Keratinocyte (primary cell): ENCODE measurements at regions not wholly inside any gene's neighbourhood (a gene's known extent, or its start where the extent isn't known, plus 50 kb on each side); places are given as distances from the start of the nearest gene placed in this dataset.

Source experiments
- DNase-seq: peaks from one replicate; pipeline ENCODE4 v3.0.0-alpha.2; 2011; ENCODE audit warnings: low read depth, missing footprints, low spot score
- FAIRE-seq: peaks from 2 replicates; lab custom pipeline; 2011; peaks lifted over from hg19 to GRCh38; lab: Jason Lieb, UNC
- H2AFZ ChIP-seq: 2 replicates; pipeline ENCODE4 v1.6.0; 2012; ENCODE audit warnings: low read length, control low read depth, inconsistent platforms; ENCODE audit not compliant: control insufficient read depth
- H3K27ac ChIP-seq: 2 replicates; pipeline ENCODE4 v1.5.1; 2011; ENCODE audit warnings: low read length; ENCODE audit not compliant: control insufficient read depth, insufficient read depth
- H3K27me3 ChIP-seq: 3 replicates; pipeline ENCODE4 v1.6.0; 2011; ENCODE audit warnings: low read length; ENCODE audit not compliant: control insufficient read depth, insufficient read depth; ENCODE audit errors: extremely low read depth
- H3K36me3 ChIP-seq, 2 experiments: 2 replicates in 1 of 2; 3 replicates in 1 of 2; pipeline ENCODE4 v1.5.1; 2011; ENCODE audit warnings: low read length in 2 of 2, mild to moderate bottlenecking in 1 of 2; ENCODE audit not compliant: control insufficient read depth in 2 of 2, insufficient read depth in 2 of 2; ENCODE audit errors: extremely low read depth in 1 of 2
- H3K4me1 ChIP-seq: 3 replicates; pipeline ENCODE4 v1.5.1; 2011; ENCODE audit warnings: low read length; ENCODE audit not compliant: control insufficient read depth, insufficient read depth; ENCODE audit errors: extremely low read depth
- H3K4me2 ChIP-seq: 3 replicates; pipeline ENCODE4 v1.6.0; 2011; ENCODE audit warnings: low read depth, low read length; ENCODE audit not compliant: control insufficient read depth, insufficient read depth; ENCODE audit errors: extremely low read depth
- H3K4me3 ChIP-seq, 3 experiments: fragments of 200-600 bp in 1 of 3; sonication (generic) in 1 of 3; 2 replicates in 2 of 3; 3 replicates in 1 of 3; pipeline ENCODE4 v1.5.1; 2011 to 2016; ENCODE audit warnings: low read length in 3 of 3, mild to moderate bottlenecking in 3 of 3, control low read depth in 2 of 3, inconsistent platforms in 1 of 3, low read depth in 1 of 3, mixed read lengths in 1 of 3, mixed run types in 1 of 3, moderate library complexity in 1 of 3; ENCODE audit not compliant: control insufficient read depth in 2 of 3, insufficient read depth in 2 of 3; ENCODE audit errors: extremely low read depth in 1 of 3
- H3K79me2 ChIP-seq: 2 replicates; pipeline ENCODE4 v1.6.0; 2012; ENCODE audit warnings: low read length; ENCODE audit not compliant: control insufficient read depth, insufficient read depth
- H3K9ac ChIP-seq: 3 replicates; pipeline ENCODE4 v1.6.0; 2011; ENCODE audit warnings: low read length; ENCODE audit not compliant: control insufficient read depth, insufficient read depth; ENCODE audit errors: extremely low read depth
- H3K9me1 ChIP-seq: 3 replicates; pipeline ENCODE4 v1.6.0; 2011; ENCODE audit warnings: low read length; ENCODE audit not compliant: control insufficient read depth, insufficient read depth; ENCODE audit errors: extremely low read depth
- H3K9me3 ChIP-seq: 2 replicates; pipeline ENCODE4 v1.5.1; 2012; ENCODE audit warnings: low read depth, low read length; ENCODE audit not compliant: control insufficient read depth
- H4K20me1 ChIP-seq: 3 replicates; pipeline ENCODE4 v1.6.0; 2011; ENCODE audit warnings: low read length; ENCODE audit not compliant: control insufficient read depth, insufficient read depth; ENCODE audit errors: extremely low read depth
- CTCF ChIP-seq, 3 experiments: IDR thresholded peaks in 1 of 3; conservative IDR thresholded peaks in 1 of 3; optimal IDR thresholded peaks in 1 of 3; 2 replicates in 2 of 3; 3 replicates in 1 of 3; pipeline versions ENCODE3 to v1.5.1; 2011; ENCODE audit warnings: low read length in 3 of 3, mild to moderate bottlenecking in 3 of 3, moderate library complexity in 2 of 3, control low read depth in 1 of 3, inconsistent platforms in 1 of 3; ENCODE audit not compliant: insufficient read depth in 2 of 3; ENCODE audit errors: extremely low read depth in 1 of 3
- EZH2 ChIP-seq: IDR thresholded peaks from one replicate; pipeline ENCODE4 v1.6.1; 2012; ENCODE audit warnings: inconsistent platforms, mild to moderate bottlenecking, low read length, moderate library complexity
- dilution Hi-C: fragments of 300-500 bp; cut with MboI; formaldehyde crosslinking; loops from one replicate; pipeline ENCODE4 v1.7.0; 2020; ENCODE audit warnings: low sequenced_read_pairs; ENCODE audit not compliant: extremely low pct_ligation_motif_present

DNA sequence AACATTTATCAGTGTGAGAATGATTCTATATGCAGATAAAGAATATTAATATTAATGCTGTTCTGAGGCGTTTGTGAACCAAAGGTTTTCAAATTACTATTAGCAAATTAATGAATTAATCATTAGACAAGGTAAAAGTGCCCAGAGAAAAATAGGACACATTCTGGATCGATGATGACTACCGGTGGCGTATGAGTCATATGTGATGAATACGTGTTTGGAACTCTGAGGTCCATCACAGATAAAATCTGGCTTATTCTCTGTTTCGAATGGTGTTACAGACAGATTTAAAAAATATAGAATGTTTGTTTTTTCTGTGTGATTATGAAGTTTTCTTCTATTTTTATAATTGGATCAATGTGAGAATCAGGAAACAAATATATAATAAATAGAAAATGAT, 79.2 kb upstream of the RTL1 start:
- no peak overlapping the region for H3K4me2 ChIP-seq
- DNase-seq (no peak), FAIRE-seq (no peak)
- no peak overlapping the region for H2AFZ ChIP-seq
- no peak overlapping the region for H3K27ac ChIP-seq
- H3K36me3 ChIP-seq: no peaks in the 10 kb centered on the region
- dilution Hi-C loops: no loop called here
- TF ChIP-seq EZH2: no peak
- no peak for TF ChIP-seq CTCF (optimal IDR thresholded peaks at IDR 0.05 in 1 of 3, IDR thresholded peaks at IDR 0.05 in 1 of 3, conservative IDR thresholded peaks at IDR 0.05 in 1 of 3; ENCODE audit: extremely low read depth in 1 of 3, insufficient read depth in 2 of 3, low read length in 3 of 3)
- peaks cover 6% of the 10 kb centered on the region for H3K4me1 ChIP-seq
- no peaks in the 10 kb centered on the region for H3K79me2 ChIP-seq
- H3K9me1 ChIP-seq: no peaks in the 10 kb centered on the region
- no peak overlapping the region for H3K9ac ChIP-seq
- H3K27me3 ChIP-seq: no peaks in the 10 kb centered on the region
- no peak overlapping the region for H3K4me3 ChIP-seq
- H4K20me1 ChIP-seq: no peaks in the 10 kb centered on the region
- H3K9me3 ChIP-seq: no peaks in the 10 kb centered on the region

DNA sequence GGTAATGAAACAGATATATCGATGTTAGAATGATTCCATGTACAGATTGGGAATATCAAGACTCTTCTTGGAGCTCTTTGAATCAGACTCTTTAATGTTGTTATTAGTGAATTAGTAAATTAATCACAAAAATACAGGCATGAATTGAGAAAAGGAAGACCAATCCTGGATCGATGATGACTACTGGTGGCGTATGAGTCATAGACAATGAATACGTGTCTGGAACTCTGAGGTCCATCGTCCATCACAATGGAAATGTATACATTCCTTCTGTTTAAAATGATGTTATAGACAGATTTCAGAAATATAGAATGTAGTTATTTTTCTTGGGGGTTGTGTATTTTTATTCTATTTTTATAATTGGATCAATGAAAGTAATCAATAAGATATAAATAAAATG, 80.2 kb upstream of the RTL1 start:
- no peaks in the 10 kb centered on the region for H3K79me2 ChIP-seq
- FAIRE-seq: no peak
- no peak overlapping the region for H3K4me2 ChIP-seq
- H3K4me1 ChIP-seq: peaks cover 13% of the 10 kb centered on the region
- no peak overlapping the region for H3K4me3 ChIP-seq
- no peaks in the 10 kb centered on the region for H3K9me3 ChIP-seq
- H3K27me3 ChIP-seq: no peaks in the 10 kb centered on the region
- H4K20me1 ChIP-seq: no peaks in the 10 kb centered on the region
- no peak overlapping the region for H3K9ac ChIP-seq
- DNase-seq: no peak
- no peak overlapping the region for H2AFZ ChIP-seq
- H3K9me1 ChIP-seq: no peaks in the 10 kb centered on the region
- no peak for TF ChIP-seq CTCF (optimal IDR thresholded peaks at IDR 0.05 in 1 of 3, IDR thresholded peaks at IDR 0.05 in 1 of 3, conservative IDR thresholded peaks at IDR 0.05 in 1 of 3; ENCODE audit: extremely low read depth in 1 of 3, insufficient read depth in 2 of 3, low read length in 3 of 3)
- no peak for TF ChIP-seq EZH2
- H3K27ac ChIP-seq: no peak overlapping the region
- dilution Hi-C loops: no loop called here
- no peaks in the 10 kb centered on the region for H3K36me3 ChIP-seq
